PC-9 (cell line): ENCODE measurements at regions not wholly inside any gene's neighbourhood (a gene's known extent, or its start where the extent isn't known, plus 50 kb on each side); places are given as distances from the start of the nearest gene placed in this dataset.

ENCODE experiments used
- EZH2 ChIP-seq: fragments of 200-600 bp; sonication (generic); IDR thresholded peaks from 2 replicates; pipeline ENCODE4 v1.8.0; 2017; ENCODE audit warnings: antibody characterized with exemption, low read depth
- TF ChIP-seq, protein P1 (sequence below): fragments of 200-600 bp; sonication (generic); conservative IDR thresholded peaks from 2 replicates; pipeline ENCODE4 v1.6.1; 2017; ENCODE audit warnings: mixed run types, antibody characterized with exemption, mild to moderate bottlenecking, moderate library complexity

DNA sequence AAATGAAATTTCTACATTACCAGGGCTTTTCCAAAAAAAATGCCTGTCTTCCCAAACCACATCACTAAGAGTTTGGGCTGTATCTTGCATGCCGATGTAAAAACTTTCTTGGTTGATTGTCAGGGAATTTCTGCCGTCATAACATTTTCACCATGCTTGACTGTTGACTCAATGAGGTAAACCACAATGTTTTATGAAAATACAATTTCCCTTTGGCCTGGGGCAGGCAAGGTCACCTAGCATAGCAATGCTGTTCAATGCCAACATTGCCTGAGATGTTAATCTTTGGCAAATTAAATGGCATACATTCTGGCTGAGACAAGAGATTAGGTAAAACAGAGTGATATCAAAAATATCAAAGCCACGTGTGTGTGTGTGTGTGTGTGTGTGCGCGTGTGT, 137.1 kb upstream of the TBL1X start:
- TF ChIP-seq, protein P1, sequence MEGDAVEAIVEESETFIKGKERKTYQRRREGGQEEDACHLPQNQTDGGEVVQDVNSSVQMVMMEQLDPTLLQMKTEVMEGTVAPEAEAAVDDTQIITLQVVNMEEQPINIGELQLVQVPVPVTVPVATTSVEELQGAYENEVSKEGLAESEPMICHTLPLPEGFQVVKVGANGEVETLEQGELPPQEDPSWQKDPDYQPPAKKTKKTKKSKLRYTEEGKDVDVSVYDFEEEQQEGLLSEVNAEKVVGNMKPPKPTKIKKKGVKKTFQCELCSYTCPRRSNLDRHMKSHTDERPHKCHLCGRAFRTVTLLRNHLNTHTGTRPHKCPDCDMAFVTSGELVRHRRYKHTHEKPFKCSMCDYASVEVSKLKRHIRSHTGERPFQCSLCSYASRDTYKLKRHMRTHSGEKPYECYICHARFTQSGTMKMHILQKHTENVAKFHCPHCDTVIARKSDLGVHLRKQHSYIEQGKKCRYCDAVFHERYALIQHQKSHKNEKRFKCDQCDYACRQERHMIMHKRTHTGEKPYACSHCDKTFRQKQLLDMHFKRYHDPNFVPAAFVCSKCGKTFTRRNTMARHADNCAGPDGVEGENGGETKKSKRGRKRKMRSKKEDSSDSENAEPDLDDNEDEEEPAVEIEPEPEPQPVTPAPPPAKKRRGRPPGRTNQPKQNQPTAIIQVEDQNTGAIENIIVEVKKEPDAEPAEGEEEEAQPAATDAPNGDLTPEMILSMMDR, result no peak
- no peak for TF ChIP-seq EZH2
